Adrenal gland (tissue), 5 donors: ENCODE measurements at regions not wholly inside any gene's neighbourhood (a gene's known extent, or its start where the extent isn't known, plus 50 kb on each side); places are given as distances from the start of the nearest gene placed in this dataset.

ENCODE experiments used
- CTCF ChIP-seq, 6 experiments: fragments of 450-650 bp in 4 of 6; fragments of 200-600 bp in 2 of 6; sonication (generic) in 1 of 6; IDR thresholded peaks; 1 replicate in 5 of 6; 2 replicates in 1 of 6; pipeline versions ENCODE4 v1.5.1 to v1.8.0; 2016 to 2021; ENCODE audit warnings: antibody characterized with exemption in 6 of 6, mild to moderate bottlenecking in 2 of 6, moderate library complexity in 1 of 6
- POLR2A ChIP-seq, 2 donors: fragments of 450-650 bp; IDR thresholded peaks; one replicate each; pipeline ENCODE4 v1.6.1; 2017; ENCODE audit warnings: antibody characterized with exemption in 2 of 2, mild to moderate bottlenecking in 2 of 2, moderate library complexity in 1 of 2
- donor health status: DM: no; HTN: no; CAD: no.

- TF ChIP-seq CTCF (IDR thresholded peaks at IDR 0.05) (no peak), POLR2A (IDR thresholded peaks at IDR 0.05) (no peak)
Measured at GRCh38 chr9:94472806-94473360, 82.0 kb upstream of the PCAT7 start.
